Right lobe of liver (tissue), 4 donors: ENCODE measurements at regions not wholly inside any gene's neighbourhood (a gene's known extent, or its start where the extent isn't known, plus 50 kb on each side); places are given as distances from the start of the nearest gene placed in this dataset.
"Not testable (repeated sequence)": the region's sequence is repeated elsewhere in the genome, so short reads cannot be mapped to it uniquely, and the experiment has no call there.

ENCODE experiments used
- CTCF ChIP-seq, 4 donors: fragments of 200-600 bp in 3 of 4; fragments of 450-650 bp in 1 of 4; IDR thresholded peaks; one replicate each; pipeline versions ENCODE4 v1.5.1 to v1.8.0; 2016 to 2022; ENCODE audit warnings: antibody characterized with exemption in 4 of 4, mild to moderate bottlenecking in 2 of 4
- POLR2A ChIP-seq: fragments of 450-650 bp; IDR thresholded peaks from one replicate; pipeline ENCODE4 v1.6.1; 2017; ENCODE audit warnings: antibody characterized with exemption, mild to moderate bottlenecking
- donor health status: DM: no; HTN: no; CAD: no.
- donor health status: DM: no; HTN: no; CAD: no.
- donor health status: DM: no; HTN: yes; CAD: no.

GRCh38 chr9:62662733-62663507 lies 1473.1 kb downstream of the SPATA31A7 start:
- not testable (repeated sequence) for TF ChIP-seq CTCF (IDR thresholded peaks at IDR 0.05); POLR2A
